ENCODE measurements at regions not wholly inside any gene's neighbourhood (a gene's known extent, or its start where the extent isn't known, plus 50 kb on each side); places are given as distances from the start of the nearest gene placed in this dataset.

DNA sequence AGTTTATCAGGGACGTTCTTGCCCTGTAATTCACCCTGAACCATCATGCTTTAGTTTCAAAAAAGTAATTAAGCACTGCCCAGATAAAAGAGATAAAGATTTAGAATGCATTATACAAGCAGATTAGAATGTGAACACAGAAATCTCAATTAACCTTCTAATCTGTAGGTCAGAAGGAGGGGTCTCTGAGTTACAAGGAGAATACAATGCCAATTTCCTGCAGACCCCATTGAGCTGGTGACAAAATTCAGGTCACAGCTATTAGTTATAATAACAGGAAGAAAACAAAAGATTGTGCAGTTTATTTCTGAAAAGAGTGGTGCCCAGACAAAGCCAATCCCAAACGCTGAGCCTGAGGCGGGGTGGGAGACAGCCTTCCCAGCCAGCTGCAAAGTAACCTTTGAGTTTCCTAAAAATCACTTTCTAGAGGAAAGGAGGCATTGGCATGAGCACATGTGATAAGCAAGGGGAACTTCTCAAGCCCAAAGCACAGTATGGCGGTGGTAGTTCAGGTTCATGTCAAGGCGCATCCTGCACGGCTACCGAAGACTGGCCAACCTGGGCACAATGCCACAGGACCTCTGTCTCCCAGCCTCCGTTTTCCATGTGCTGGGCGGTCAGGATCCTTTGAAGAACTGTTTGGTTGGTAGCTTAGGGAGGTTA, 192.5 kb downstream of the TTLL2 start:
- ATAC-seq (no peak), DNase-seq (no peak)
- Histone ChIP-seq H3K27me3 (no peaks in the 10 kb centered on the region), H3K27ac (no peak overlapping the region), H3K4me1 (no peaks in the 10 kb centered on the region), H3K9me3 (no peaks in the 10 kb centered on the region), H3K4me3 (no peak overlapping the region), H3K36me3 (no peaks in the 10 kb centered on the region)
- intact Hi-C loops (cut with DNase I; ENCODE audit: low total_unique reads) (no loop called here), in situ Hi-C loops (cut with MboI; ENCODE audit: low sequenced_read_pairs in 4 of 4) (no loop called here)
- no peak for TF ChIP-seq POLR2A (IDR thresholded peaks at IDR 0.05)
- TF ChIP-seq, protein P1, sequence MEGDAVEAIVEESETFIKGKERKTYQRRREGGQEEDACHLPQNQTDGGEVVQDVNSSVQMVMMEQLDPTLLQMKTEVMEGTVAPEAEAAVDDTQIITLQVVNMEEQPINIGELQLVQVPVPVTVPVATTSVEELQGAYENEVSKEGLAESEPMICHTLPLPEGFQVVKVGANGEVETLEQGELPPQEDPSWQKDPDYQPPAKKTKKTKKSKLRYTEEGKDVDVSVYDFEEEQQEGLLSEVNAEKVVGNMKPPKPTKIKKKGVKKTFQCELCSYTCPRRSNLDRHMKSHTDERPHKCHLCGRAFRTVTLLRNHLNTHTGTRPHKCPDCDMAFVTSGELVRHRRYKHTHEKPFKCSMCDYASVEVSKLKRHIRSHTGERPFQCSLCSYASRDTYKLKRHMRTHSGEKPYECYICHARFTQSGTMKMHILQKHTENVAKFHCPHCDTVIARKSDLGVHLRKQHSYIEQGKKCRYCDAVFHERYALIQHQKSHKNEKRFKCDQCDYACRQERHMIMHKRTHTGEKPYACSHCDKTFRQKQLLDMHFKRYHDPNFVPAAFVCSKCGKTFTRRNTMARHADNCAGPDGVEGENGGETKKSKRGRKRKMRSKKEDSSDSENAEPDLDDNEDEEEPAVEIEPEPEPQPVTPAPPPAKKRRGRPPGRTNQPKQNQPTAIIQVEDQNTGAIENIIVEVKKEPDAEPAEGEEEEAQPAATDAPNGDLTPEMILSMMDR (IDR thresholded peaks at IDR 0.05 in 4 of 5, conservative IDR thresholded peaks at IDR 0.05 in 1 of 5): no peak

DNA sequence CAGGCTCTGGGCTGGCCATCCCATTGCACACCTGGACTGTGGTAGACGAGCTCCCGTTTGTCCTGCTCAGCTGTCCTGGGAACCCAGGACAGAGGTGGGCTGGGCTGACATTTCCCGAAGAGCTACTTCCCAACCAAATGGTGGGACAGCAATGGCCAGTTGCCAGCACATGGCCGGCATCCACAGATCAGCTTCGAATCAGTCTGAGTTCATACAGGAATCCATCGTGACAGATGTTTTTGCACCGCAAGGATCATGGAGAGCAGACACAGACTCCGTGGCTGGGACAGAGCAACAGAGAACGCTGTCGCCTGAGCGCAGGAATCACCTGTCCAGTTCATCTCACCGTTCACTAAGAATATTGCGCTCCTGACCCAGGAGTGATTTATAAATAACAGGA, 198.5 kb downstream of the TTLL2 start:
- Histone ChIP-seq H3K27me3 (no peaks in the 10 kb centered on the region), H3K9me3 (no peaks in the 10 kb centered on the region), H3K4me3 (no peak overlapping the region), H3K27ac (no peak overlapping the region), H3K36me3 (no peaks in the 10 kb centered on the region), H3K4me1 (no peaks in the 10 kb centered on the region)
- no peak for DNase-seq
- no peak for ATAC-seq
- in situ Hi-C loops (cut with MboI; ENCODE audit: low sequenced_read_pairs in 4 of 4) (no loop called here), intact Hi-C loops (cut with DNase I; ENCODE audit: low total_unique reads) (no loop called here)
- no peak for TF ChIP-seq POLR2A (IDR thresholded peaks at IDR 0.05)
- TF ChIP-seq, protein P1 (IDR thresholded peaks at IDR 0.05 in 4 of 5, conservative IDR thresholded peaks at IDR 0.05 in 1 of 5): no peak

DNA sequence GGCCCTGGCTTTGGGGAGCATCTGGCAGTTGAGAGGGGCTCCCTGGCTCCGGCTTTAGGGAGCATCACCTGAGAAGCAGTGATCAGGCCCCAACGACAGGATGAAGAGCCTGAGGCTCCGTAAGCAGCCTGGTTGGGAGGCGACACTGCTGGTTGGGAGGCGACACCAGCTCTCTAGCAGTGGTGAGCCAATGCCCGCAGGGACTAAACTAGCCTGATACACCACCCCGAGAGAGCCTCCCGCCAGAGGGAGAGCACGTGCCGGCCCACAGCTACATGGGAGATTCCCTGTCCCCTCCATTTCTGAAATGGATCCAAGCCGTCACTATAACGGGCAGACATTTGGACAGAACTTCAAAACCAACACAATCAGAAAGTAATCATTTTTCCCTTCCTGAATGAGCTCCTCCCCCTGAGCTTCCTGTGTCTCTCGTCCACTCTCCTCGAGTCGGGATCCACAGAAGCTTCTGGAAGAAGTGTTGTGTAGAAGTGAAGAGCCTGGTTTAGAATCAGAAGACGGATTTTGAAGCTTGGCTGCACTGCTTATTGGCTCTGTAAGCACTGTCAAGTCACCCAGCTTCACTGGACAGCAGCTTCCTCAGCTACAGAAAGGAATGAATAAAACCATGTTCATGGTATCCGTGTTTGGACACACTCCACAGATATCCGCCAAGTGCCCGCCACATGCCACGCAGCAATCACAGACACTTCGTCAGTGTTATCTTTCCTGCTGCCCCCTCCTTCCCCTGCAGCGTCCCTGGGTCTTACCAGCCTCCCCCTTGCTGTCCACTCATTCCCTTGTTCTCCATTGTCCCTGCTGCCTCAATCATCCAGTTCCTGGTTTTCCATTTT, 199.6 kb downstream of the TTLL2 start:
- no peak for TF ChIP-seq POLR2A (IDR thresholded peaks at IDR 0.05)
- TF ChIP-seq, protein P1 (IDR thresholded peaks at IDR 0.05 in 4 of 5, conservative IDR thresholded peaks at IDR 0.05 in 1 of 5): no peak
- Histone ChIP-seq H3K27me3 (no peaks in the 10 kb centered on the region), H3K4me1 (no peaks in the 10 kb centered on the region), H3K36me3 (no peaks in the 10 kb centered on the region), H3K9me3 (no peaks in the 10 kb centered on the region), H3K27ac (no peak overlapping the region), H3K4me3 (no peak overlapping the region)
- peak in 1 of 2 donors; percentile 33 for ATAC-seq
- intact Hi-C loops (cut with DNase I; ENCODE audit: low total_unique reads): no loop called here
- DNase-seq: no peak
- in situ Hi-C loops (cut with MboI; ENCODE audit: low sequenced_read_pairs in 4 of 4): no loop called here

DNA sequence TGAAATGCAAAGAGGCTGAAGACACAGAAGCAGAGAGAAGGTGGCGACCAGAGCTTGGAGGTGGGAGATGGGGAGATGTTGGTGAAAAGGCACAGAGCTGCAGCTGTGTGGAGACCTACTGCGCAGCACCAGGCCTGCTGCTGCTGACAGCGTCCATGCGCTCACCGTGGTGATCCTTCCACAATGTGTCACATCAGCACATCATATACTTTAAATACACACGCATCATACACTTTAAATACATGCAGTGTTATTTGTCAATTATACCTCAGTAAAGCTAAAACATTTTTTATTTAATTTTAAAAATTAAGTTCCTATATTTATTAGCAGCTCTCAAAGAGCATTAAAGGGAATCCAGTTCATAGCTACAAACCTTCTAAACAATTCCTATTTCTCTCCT, 200.9 kb downstream of the TTLL2 start:
- ATAC-seq: no peak
- intact Hi-C loops (cut with DNase I; ENCODE audit: low total_unique reads) (no loop called here), in situ Hi-C loops (cut with MboI; ENCODE audit: low sequenced_read_pairs in 4 of 4) (no loop called here)
- H3K36me3 ChIP-seq: no peaks in the 10 kb centered on the region
- H3K4me3 ChIP-seq: no peak overlapping the region
- H3K27me3 ChIP-seq: no peaks in the 10 kb centered on the region
- H3K4me1 ChIP-seq: no peaks in the 10 kb centered on the region
- no peak for DNase-seq
- H3K9me3 ChIP-seq: no peaks in the 10 kb centered on the region
- TF ChIP-seq, protein P1 (IDR thresholded peaks at IDR 0.05 in 4 of 5, conservative IDR thresholded peaks at IDR 0.05 in 1 of 5): no peak
- no peak for TF ChIP-seq POLR2A (IDR thresholded peaks at IDR 0.05)
- no peak overlapping the region for H3K27ac ChIP-seq
